HCT116 (cell line): ENCODE measurements at regions not wholly inside any gene's neighbourhood (a gene's known extent, or its start where the extent isn't known, plus 50 kb on each side); places are given as distances from the start of the nearest gene placed in this dataset.

Experiments
- ATAC-seq: fragments of 200-7000 bp; cut with Tn5 transposase; 2 replicates; pipeline ENCODE4 v1.9.1; 2020; ENCODE audit warnings: mild to moderate bottlenecking, moderate library complexity
- BruUV-seq: library from RNA; stranded (reverse); fragments of 400-500 nt; replicated peaks from 2 replicates; lab custom pipeline; 2021; lab: Mats Ljungman, UMichigan
- CTCF ChIA-PET: fragments of 300-600 bp; sonication (Branson Sonifier 250); formaldehyde crosslinking; loops from one replicate; lab custom pipeline; 2021; ENCODE audit warnings: antibody characterized with exemption; lab: Charles Lee
- POLR2A ChIA-PET: fragments of 300-600, 350-600 bp; sonication (Branson Sonifier 250); formaldehyde crosslinking; loops from one replicate; lab custom pipeline; 2021; ENCODE audit warnings: antibody characterized with exemption; lab: Charles Lee
- RAD21 ChIA-PET, 2 experiments: fragments of 300-600 bp; sonication (Branson Sonifier 250); formaldehyde crosslinking; loops; one replicate each; lab custom pipeline; 2023; ENCODE audit warnings: low total read pairs in 2 of 2; ENCODE audit not compliant: uncharacterized antibody in 2 of 2, unreplicated experiment in 2 of 2, low non-redundant PET in 1 of 2; lab: Charles Lee
- DNase-seq: peaks from one replicate; pipeline ENCODE4 v3.0.0-alpha.2; 2010; ENCODE audit warnings: low read depth, low spot score
- H2AFZ ChIP-seq: fragments of 200-600 bp; shearing (Covaris generic), sonication (generic); 2 replicates; pipeline ENCODE4 v1.6.1; 2017; ENCODE audit warnings: low read depth, mixed run types, mixed read lengths, antibody characterized with exemption, low read length; ENCODE audit not compliant: poor library complexity, severe bottlenecking
- H3K27ac ChIP-seq: 2 replicates; pipeline ENCODE4 v1.5.1; 2012; ENCODE audit warnings: low read depth, low read length
- H3K27me3 ChIP-seq: fragments of 200-600 bp; sonication (generic); 2 replicates; pipeline ENCODE4 v1.6.1; 2016; ENCODE audit warnings: mixed run types, low read length, mixed read lengths; ENCODE audit not compliant: insufficient read depth
- H3K36me3 ChIP-seq, 2 experiments: fragments of 200-500 bp in 1 of 2; fragments of 200-600 bp in 1 of 2; sonication (Bioruptor generic) in 1 of 2; sonication (generic) in 1 of 2; 2 replicates each; pipeline versions ENCODE4 v1.5.1 to v1.6.1; 2014 to 2016; ENCODE audit warnings: low read length in 2 of 2, inconsistent platforms in 1 of 2, mixed read lengths in 1 of 2, mixed run types in 1 of 2; ENCODE audit not compliant: insufficient read depth in 2 of 2, control insufficient read depth in 1 of 2
- H3K4me1 ChIP-seq, 2 experiments: fragments of 200-600 bp in 1 of 2; sonication (generic) in 1 of 2; 2 replicates each; pipeline versions ENCODE4 v1.5.1 to v1.6.1; 2012 to 2017; ENCODE audit warnings: low read length in 2 of 2, inconsistent platforms in 1 of 2, mild to moderate bottlenecking in 1 of 2, mixed read lengths in 1 of 2, mixed run types in 1 of 2, moderate library complexity in 1 of 2; ENCODE audit not compliant: insufficient read depth in 2 of 2, control insufficient read depth in 1 of 2
- H3K4me2 ChIP-seq: fragments of 200-600 bp; sonication (generic); 2 replicates; pipeline ENCODE4 v1.6.1; 2017; ENCODE audit warnings: mixed run types, low read length, mixed read lengths
- H3K4me3 ChIP-seq, 2 experiments: fragments of 200-600 bp in 1 of 2; sonication (generic) in 1 of 2; replicated peaks in 1 of 2; 2 replicates each; pipeline ENCODE4 v1.5.1; 2011 to 2016; ENCODE audit warnings: low read length in 2 of 2, control low read depth in 1 of 2, low read depth in 1 of 2, mild to moderate bottlenecking in 1 of 2, mixed read lengths in 1 of 2, mixed run types in 1 of 2
- H3K79me2 ChIP-seq: fragments of 200-600 bp; sonication (generic); 2 replicates; pipeline ENCODE4 v1.6.1; 2017; ENCODE audit warnings: mild to moderate bottlenecking, mixed run types, low read length, moderate library complexity, mixed read lengths; ENCODE audit not compliant: insufficient read depth
- H3K9ac ChIP-seq: fragments of 200-600 bp; sonication (generic); 2 replicates; pipeline ENCODE4 v1.6.1; 2016; ENCODE audit warnings: low read length, mixed read lengths
- H3K9me2 ChIP-seq: fragments of 200-600 bp; sonication (generic), shearing (Covaris generic); 2 replicates; pipeline ENCODE4 v1.6.1; 2017; ENCODE audit warnings: mixed run types, mild to moderate bottlenecking, moderate library complexity; ENCODE audit not compliant: insufficient read depth
- H3K9me3 ChIP-seq, 2 experiments: fragments of 200-500 bp in 1 of 2; fragments of 200-600 bp in 1 of 2; sonication (Bioruptor generic) in 1 of 2; sonication (generic) in 1 of 2; 2 replicates each; pipeline ENCODE4 v1.6.1; 2014 to 2017; ENCODE audit warnings: low read length in 2 of 2, mixed read lengths in 2 of 2, inconsistent platforms in 1 of 2, low read depth in 1 of 2, mild to moderate bottlenecking in 1 of 2, mixed run types in 1 of 2, moderate library complexity in 1 of 2; ENCODE audit not compliant: control insufficient read depth in 1 of 2, insufficient read depth in 1 of 2
- H4K20me1 ChIP-seq: fragments of 200-600 bp; sonication (generic), shearing (Covaris generic); 2 replicates; pipeline ENCODE4 v1.6.1; 2017; ENCODE audit warnings: mixed run types, mild to moderate bottlenecking, moderate library complexity; ENCODE audit not compliant: insufficient read depth
- ATF3 ChIP-seq: IDR thresholded peaks from 2 replicates; pipeline ENCODE4 v1.6.1; 2012
- CBX3 ChIP-seq: IDR thresholded peaks from 2 replicates; pipeline ENCODE4 v1.6.1; 2012; ENCODE audit warnings: low read depth
- EGR1 ChIP-seq: IDR thresholded peaks from 2 replicates; pipeline ENCODE4 v1.6.1; 2012; ENCODE audit warnings: low read depth
- ELF1 ChIP-seq: IDR thresholded peaks from 2 replicates; pipeline ENCODE4 v1.6.1; 2012; ENCODE audit warnings: low read depth, borderline replicate concordance
- EZH2phosphoT487 ChIP-seq: fragments of 200-600 bp; IDR thresholded peaks from 2 replicates; pipeline ENCODE4 v1.6.1; 2018; ENCODE audit warnings: antibody characterized with exemption, borderline replicate concordance
- JUND ChIP-seq: IDR thresholded peaks from 2 replicates; pipeline ENCODE4 v1.6.1; 2012
- POLR2AphosphoS5 ChIP-seq: IDR thresholded peaks from 2 replicates; pipeline ENCODE4 v1.6.1; 2011; ENCODE audit warnings: mild to moderate bottlenecking, low read depth, low read length, moderate library complexity
- RAD21 ChIP-seq: IDR thresholded peaks from 2 replicates; pipeline ENCODE4 v1.6.1; 2012; ENCODE audit warnings: low read depth, mild to moderate bottlenecking
- REST ChIP-seq: IDR thresholded peaks from 2 replicates; pipeline ENCODE4 v1.6.1; 2012; ENCODE audit warnings: low read depth
- SIN3A ChIP-seq: IDR thresholded peaks from 2 replicates; pipeline ENCODE4 v1.6.1; 2012; ENCODE audit warnings: low read depth
- SP1 ChIP-seq: IDR thresholded peaks from 2 replicates; pipeline ENCODE4 v1.6.1; 2012; ENCODE audit warnings: low read depth
- SRF ChIP-seq: IDR thresholded peaks from 2 replicates; pipeline ENCODE4 v1.6.1; 2012; ENCODE audit warnings: low read depth
- TCF7L2 ChIP-seq: IDR thresholded peaks from 2 replicates; pipeline ENCODE4 v1.7.0; 2011; ENCODE audit warnings: borderline replicate concordance, inconsistent platforms; ENCODE audit not compliant: insufficient read depth, insufficient read length; ENCODE audit errors: extremely low read depth
- YY1 ChIP-seq: IDR thresholded peaks from 2 replicates; pipeline ENCODE4 v1.6.1; 2011; ENCODE audit warnings: low read length, low read depth, moderate library complexity, mild to moderate bottlenecking; ENCODE audit not compliant: insufficient replicate concordance; ENCODE audit errors: extremely low read depth
- ZFX ChIP-seq: fragments of 450-650 bp; IDR thresholded peaks from 2 replicates; pipeline ENCODE4 v1.6.1; 2017
- ZNF274 ChIP-seq: fragments of 200-500 bp; sonication (Bioruptor generic); IDR thresholded peaks from 2 replicates; pipeline ENCODE4 v1.6.1; 2014; ENCODE audit warnings: mild to moderate bottlenecking, low read depth, low read length, inconsistent platforms
- intact Hi-C: fragments of 100-400 bp; cut with micrococcal nuclease; formaldehyde crosslinking; loops from 2 replicates; pipeline ENCODE4 v1.10.0; 2022

- Histone ChIP-seq H3K27me3 (no peaks in the 10 kb centered on the region), H3K4me3 (no peak overlapping the region), H3K9ac (no peak overlapping the region), H3K36me3 (no peaks in the 10 kb centered on the region), H3K9me3 (no peaks in the 10 kb centered on the region; a peak in 1 of 4 replicates), H3K4me2 (no peak overlapping the region), H4K20me1 (no peaks in the 10 kb centered on the region), H3K27ac (no peak overlapping the region), H2AFZ (no peak overlapping the region), H3K79me2 (no peaks in the 10 kb centered on the region), H3K4me1 (peaks cover 0 to 8% of the 10 kb centered on the region in 2 experiments; a peak in 2 of 4 replicates), H3K9me2 (no peaks in the 10 kb centered on the region)
- no peak for ATAC-seq
- ChIA-PET POLR2A (no interaction called here), RAD21 (no interaction called here), CTCF (no interaction called here)
- BruUV-seq = no TSS peak
- no peak for DNase-seq
- no peak for TF ChIP-seq POLR2AphosphoS5
- TF ChIP-seq ZNF274 = no peak
- TF ChIP-seq JUND = no peak
- TF ChIP-seq TCF7L2 = no peak
- TF ChIP-seq CBX3 = no peak
- no peak for TF ChIP-seq REST
- TF ChIP-seq ELF1 = no peak
- TF ChIP-seq RAD21 = no peak
- TF ChIP-seq ATF3 = no peak
- no peak for TF ChIP-seq YY1
- TF ChIP-seq SIN3A = no peak
- no peak for TF ChIP-seq ZFX
- no peak for TF ChIP-seq SRF
- no peak for TF ChIP-seq SP1
- TF ChIP-seq EZH2phosphoT487 = no peak
- no peak for TF ChIP-seq EGR1
- intact Hi-C loops = no loop called here
These were observed 82.7 kb upstream of the KITLG start for GRCh38 chr12:88662961-88663360.
